Jurkat, Clone E6-1 (cell line): ENCODE measurements at regions not wholly inside any gene's neighbourhood (a gene's known extent, or its start where the extent isn't known, plus 50 kb on each side); places are given as distances from the start of the nearest gene placed in this dataset.

Source experiments
- DNase-seq: peaks from one replicate; pipeline ENCODE4 v3.0.0-alpha.2; 2011; ENCODE audit warnings: low read depth, low spot score
- H3K4me3 ChIP-seq: 2 replicates; pipeline ENCODE4 v1.5.1; 2011; ENCODE audit warnings: mild to moderate bottlenecking, low read length, control low read depth, moderate library complexity

- DNase-seq: no peak
- no peak overlapping the region for H3K4me3 ChIP-seq
Measured at GRCh38 chr4:10971800-10972401, 287.3 kb upstream of the CLNK start.

GRCh38 chr4:10965196-10965595, 280.6 kb upstream of the CLNK start:
- DNase-seq: no peak
- no peak overlapping the region for H3K4me3 ChIP-seq

DNA sequence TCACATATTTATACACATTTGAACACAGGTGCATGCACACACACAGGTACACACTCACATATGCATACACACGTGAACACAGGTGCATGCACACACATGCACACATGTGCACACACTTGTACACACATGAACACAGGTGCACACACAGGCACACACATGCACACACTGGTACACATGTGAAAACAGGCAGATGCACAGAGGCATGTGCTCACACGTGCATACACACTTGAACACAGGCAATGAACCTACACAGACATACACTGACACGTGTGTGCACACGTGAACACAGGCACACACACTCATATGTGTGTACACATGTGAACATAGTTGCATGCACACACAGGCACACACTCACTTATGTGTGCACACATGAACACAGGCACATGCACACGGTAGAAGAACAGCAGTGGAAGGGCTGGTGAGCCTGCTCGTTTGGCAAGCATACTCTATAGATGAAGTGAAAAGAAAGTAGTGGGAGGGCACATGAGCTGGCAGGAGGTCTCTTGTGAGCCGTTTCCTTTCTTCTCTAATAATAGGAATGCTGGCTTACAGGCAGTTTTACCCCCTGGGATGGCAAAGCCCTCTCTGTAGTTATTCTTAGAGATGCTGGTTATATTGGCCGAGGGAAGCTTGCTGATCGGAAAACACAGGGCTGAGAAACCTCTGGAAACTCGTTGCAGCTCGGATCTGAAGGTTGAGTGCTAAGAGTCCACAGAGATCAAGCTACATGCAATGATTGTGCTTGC, 279.6 kb upstream of the CLNK start:
- H3K4me3 ChIP-seq: no peak overlapping the region
- no peak for DNase-seq

DNA sequence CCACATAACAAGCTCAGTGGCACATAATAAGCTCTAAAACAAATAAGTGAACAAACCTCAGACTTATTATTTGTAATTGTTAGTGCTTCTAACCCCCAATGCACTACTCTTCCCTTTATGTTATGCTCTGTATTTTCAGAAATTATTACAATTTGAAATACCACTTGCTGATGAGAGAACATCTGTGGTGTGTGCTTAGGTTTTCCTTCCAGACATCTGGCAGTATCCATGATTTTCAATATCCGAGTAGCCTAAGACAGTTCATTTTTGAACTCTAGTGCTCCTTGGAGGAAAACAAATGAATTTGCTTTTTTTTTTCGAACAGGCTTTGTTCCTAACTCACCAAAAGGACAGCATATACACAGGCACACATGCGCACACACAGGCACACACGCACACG, 278.7 kb upstream of the CLNK start:
- no peak for DNase-seq
- no peak overlapping the region for H3K4me3 ChIP-seq

DNA sequence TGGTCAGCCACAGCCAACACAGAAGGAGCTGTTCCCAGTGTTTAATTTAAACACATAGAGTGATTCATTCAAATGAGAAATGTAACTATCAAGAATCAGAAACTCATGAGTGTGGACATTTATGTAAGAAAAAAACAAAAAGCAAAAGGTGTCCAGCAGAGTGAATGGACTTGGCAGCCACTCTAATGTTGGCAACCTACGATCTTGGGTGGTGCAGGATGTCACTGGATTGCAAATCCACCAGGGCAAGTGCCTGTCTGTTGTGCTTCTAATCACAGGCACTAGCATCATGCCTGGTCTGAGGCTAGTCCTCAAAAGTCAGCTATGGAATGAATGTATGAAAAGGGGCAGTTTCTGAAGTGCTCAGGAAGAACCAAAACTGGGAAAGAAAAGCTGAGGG, 277.7 kb upstream of the CLNK start:
- no peak for DNase-seq
- H3K4me3 ChIP-seq: no peak overlapping the region

DNA sequence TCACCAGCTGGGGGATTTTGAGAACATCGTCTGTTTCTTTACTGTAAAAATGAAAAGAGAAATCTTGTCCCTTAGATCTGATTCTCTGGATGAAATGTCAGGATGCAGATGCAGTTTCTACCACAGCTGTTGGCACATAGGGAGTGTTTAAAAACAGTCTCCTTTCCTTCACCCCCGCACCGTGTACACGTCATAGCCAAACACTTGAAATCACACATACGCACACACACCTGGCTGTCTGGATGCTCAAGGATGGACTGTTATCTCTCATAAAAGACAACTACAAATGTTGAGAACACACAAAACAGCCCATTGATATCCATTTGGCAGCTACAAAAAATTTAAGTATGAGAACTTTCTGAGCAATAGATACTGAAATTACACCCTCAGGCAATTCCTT, 275.8 kb upstream of the CLNK start:
- DNase-seq: no peak
- H3K4me3 ChIP-seq: no peak overlapping the region

DNA sequence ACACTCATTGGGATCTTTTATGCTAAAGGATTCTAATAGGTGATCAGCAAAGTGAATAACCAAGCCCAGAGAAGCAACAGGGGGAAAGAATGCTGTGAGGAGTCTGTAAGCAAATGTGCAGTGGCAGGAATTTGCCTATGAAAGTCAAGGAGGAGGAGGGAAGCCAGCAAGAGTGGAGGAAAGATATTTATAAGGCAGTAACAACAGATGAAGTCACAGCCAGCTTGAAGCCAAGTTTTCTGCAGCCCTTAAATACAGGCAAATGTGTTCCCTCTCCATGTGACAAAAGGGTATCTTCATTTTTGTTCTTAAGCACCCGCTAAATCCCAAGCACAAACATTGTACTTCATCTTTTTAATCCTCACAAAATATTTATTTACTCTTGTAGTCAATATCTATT, 275.0 kb upstream of the CLNK start:
- H3K4me3 ChIP-seq: no peak overlapping the region
- no peak for DNase-seq

GRCh38 chr4:10958226-10958856, 273.8 kb upstream of the CLNK start:
- DNase-seq: no peak
- H3K4me3 ChIP-seq: no peak overlapping the region

DNA sequence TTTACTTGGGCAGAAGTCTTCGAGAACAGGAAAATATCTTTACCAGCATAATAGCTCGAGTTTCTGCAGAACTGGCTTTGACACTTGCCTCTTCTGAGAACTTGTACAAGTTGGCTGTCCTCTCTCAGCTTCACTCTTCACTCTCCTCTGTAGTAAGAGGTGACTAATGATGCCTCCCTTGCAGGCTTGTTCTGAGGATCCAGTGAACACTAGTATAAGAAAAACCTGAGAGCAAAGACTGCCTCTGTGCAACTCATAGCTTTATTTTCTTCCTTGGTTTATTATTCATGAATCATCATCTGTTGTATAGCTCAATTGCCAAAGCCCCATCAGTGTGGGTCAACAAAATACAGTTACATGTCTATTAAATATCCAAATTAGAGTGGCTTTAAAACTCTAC, 266.7 kb upstream of the CLNK start:
- DNase-seq: no peak
- no peak overlapping the region for H3K4me3 ChIP-seq

DNA sequence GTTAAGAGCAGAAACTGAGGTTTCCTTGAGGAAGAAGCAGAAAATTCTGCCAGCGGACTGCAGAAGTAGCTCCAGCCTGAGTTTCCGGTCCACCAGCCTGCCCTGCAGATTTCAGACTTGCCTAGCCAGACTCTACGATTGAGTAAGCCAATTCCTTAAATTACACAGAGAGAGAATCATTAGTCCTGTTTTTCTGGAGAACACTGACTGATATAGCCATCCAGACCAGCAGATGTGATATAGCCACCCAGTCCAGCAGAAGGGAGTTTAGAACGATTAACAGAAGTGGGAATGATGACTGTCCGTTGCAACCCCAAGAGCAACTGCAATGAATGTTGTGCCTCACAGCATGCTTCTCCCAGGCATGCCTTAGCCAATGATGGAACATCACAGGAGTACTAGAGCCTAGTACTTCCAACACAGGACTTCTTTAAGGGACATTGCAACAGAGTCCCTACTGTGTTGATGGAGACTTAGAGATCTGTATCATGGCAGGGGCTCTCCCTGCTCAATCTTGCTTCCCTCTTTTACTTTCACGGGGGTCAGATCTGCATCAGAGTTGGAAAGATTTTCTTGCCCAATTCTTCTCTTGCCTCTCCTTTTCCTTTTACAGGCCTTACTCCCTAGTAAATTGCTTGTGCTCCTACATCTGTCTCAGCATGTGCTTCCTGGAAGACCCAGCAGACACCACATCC, 264.6 kb upstream of the CLNK start:
- DNase-seq: no peak
- H3K4me3 ChIP-seq: no peak overlapping the region

DNA sequence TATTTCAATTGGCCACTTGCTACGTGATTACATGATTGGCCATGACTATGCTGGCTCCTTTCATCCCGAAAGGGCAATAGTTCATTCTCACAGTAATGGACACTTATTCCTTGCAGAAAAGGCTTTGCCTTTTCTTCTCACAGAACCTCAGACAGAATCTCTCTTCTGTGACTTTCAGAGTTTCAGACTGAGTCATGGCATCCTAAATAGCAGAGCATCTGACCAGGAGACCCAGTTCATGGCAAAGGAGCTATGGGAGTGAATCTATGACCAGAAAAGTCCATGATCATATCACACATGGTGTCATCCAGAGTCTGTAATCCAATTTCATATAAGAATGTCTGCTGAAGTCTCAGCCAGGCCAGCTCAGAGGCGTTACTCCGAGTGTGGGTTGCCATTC, 263.3 kb upstream of the CLNK start:
- DNase-seq: no peak
- no peak overlapping the region for H3K4me3 ChIP-seq

DNA sequence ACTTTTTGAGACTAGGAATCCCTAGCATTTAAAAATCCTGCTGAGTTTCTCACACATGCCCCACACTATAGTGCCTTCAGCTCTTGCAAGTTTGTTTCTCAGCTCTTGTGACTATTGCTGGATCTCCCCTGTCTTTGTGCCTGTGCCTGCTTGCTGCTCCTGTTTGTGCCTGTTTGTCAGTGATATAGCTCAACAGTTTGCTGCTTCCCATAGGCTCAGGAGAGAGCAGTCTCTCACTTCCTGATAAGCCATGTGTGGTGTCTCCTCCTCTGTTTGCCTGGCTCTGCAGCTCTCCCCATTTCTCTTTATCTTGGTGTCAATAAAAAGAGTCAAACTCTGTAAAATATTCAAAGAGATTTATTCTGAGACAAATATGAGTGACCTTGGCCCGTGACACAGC, 259.8 kb upstream of the CLNK start:
- H3K4me3 ChIP-seq: no peak overlapping the region

GRCh38 chr4:10942156-10942555, 257.6 kb upstream of the CLNK start:
- H3K4me3 ChIP-seq: no peak overlapping the region
- no peak for DNase-seq

More for the DNA sequence above, 259.8 kb upstream of the CLNK start:
- no peak for DNase-seq

GRCh38 chr4:10929818-10930217, 245.2 kb upstream of the CLNK start:
- H3K4me3 ChIP-seq: no peak overlapping the region
- no peak for DNase-seq

DNA sequence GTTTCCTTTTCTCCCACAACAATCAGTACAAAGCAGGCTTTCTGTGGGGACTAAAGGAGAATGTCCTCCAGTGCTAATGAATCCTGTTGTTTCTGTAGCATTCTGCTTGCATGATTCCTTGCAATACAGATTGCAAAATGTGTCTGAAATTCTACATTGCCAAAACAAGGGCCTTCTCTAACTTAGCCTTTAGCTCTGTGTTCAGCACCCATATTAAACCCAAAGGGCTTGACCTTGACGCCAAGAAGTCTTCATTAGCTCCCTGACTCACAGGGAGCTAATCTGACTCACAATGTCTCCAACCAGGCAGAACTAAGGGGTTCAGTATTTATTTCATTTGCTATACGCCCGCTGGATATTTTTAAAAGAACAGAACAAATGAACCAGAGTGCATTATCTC, 241.4 kb upstream of the CLNK start:
- no peak overlapping the region for H3K4me3 ChIP-seq
- no peak for DNase-seq

- H3K4me3 ChIP-seq: no peak overlapping the region
Measured at GRCh38 chr4:10924274-10924673, 239.7 kb upstream of the CLNK start.

DNA sequence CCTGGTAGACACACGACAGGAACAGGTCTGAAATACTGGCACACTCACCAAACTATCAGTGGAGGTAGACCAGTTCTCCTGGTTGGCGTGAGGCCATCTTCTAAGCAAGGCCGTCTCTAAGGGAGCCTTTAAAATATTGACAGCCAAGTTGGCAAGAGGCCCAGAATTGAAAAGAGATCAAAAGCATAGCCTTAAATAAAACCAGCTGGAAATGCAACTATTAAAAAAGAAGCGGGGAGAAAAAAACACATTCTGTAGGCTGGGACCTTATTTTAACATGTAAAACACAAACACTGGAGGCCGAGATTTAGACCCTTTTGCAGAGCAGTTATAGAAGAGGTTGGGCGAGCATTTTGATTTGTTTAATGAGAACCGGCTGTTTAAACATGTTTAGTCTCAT, 233.0 kb upstream of the CLNK start:
- DNase-seq: no peak
- no peak overlapping the region for H3K4me3 ChIP-seq

More at GRCh38 chr4:10924274-10924673, 239.7 kb upstream of the CLNK start:
- DNase-seq: no peak

DNA sequence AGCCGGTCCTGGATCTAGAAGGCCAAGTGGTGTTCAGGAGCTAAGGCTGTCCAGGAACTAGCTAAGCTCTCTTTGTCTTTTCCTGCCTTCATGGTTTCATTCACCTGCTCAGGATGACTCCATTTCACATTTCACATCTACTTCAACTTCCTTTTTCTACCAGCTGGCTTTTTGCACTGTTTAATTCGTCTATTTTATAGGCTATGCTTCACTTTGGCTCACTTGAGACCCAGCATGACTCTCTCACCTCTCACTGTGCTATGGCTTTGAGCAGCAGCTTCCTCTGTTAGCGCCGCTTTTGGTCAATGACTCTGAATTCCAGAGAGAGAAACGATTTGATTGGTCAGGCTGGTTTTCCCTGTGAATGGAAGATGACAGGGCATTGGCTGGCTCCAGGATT, 213.5 kb upstream of the CLNK start:
- DNase-seq: no peak
- H3K4me3 ChIP-seq: no peak overlapping the region

DNA sequence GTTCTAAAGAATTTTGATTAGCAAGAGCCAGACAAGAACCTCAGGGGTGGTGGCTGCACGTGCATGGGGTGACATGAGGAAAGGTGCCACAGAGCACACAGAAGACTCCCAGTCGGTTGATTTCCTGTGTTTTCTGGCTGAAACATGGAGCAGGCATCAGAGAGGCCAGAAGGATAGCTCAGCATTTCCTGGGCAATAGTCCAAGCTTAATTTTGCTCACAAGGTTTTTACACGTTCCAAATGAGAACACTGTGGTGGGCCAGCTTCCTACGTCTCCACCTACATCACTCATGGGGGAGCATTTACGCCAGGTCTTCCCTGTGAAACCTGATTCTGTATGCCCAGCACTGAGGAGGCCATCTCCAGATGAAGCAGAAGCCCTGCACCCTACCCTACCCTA, 212.5 kb upstream of the CLNK start:
- H3K4me3 ChIP-seq: no peak overlapping the region
- DNase-seq: no peak

- H3K4me3 ChIP-seq: no peak overlapping the region
- peak; percentile 20 for DNase-seq
Measured at GRCh38 chr4:10893395-10893794, 208.8 kb upstream of the CLNK start.
